ENCODE measurements at regions not wholly inside any gene's neighbourhood (a gene's known extent, or its start where the extent isn't known, plus 50 kb on each side); places are given as distances from the start of the nearest gene placed in this dataset.

DNA sequence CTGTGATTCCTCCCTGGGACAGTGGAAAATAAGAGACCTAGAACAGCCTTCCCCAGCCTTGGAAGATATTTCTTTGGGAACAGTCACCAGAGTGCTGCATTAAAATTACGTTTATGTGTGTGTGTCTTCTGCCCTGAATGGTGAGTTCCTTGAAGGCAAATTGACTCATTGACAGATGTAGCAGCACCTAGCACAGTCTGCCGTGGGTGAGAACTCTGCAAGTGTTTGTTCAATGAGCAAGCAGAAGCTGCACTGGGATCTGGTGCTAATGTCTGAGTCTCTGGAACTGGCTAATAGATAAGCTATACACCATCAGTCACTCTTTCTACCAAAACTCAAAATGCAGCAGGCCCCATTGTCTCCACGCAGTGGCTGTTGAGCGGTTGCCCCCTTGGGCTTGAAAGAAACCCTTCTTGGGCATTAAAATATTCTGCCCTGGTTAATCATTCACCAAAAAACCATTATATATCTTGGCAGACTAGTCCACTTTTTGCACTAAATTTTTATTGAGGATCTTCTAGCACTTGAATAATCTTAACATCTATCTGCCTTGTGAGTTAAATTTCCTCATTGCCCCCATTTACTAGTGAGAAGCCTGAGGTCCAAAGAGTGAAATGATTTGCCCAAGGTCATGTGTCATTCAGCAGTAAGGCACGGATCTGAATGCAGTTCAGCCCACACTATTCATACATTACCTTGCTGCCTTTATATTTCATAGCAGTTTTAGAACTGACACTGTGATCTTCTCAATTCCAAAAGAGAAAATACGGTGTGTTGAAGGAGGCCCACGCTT, 87.8 kb upstream of the GALNT18 start:
- Mint-ChIP-seq H3K27me3 (ENCODE audit: low read depth) (peaks cover 16% of the 10 kb centered on the region), H3K4me3 (no peak overlapping the region), H3K4me1 (no peaks in the 10 kb centered on the region), H3K9me3 (peaks cover 3% of the 10 kb centered on the region), H3K36me3 (ENCODE audit: low read depth) (no peaks in the 10 kb centered on the region), H3K27ac (no peak overlapping the region)
- TF ChIP-seq, protein P1, sequence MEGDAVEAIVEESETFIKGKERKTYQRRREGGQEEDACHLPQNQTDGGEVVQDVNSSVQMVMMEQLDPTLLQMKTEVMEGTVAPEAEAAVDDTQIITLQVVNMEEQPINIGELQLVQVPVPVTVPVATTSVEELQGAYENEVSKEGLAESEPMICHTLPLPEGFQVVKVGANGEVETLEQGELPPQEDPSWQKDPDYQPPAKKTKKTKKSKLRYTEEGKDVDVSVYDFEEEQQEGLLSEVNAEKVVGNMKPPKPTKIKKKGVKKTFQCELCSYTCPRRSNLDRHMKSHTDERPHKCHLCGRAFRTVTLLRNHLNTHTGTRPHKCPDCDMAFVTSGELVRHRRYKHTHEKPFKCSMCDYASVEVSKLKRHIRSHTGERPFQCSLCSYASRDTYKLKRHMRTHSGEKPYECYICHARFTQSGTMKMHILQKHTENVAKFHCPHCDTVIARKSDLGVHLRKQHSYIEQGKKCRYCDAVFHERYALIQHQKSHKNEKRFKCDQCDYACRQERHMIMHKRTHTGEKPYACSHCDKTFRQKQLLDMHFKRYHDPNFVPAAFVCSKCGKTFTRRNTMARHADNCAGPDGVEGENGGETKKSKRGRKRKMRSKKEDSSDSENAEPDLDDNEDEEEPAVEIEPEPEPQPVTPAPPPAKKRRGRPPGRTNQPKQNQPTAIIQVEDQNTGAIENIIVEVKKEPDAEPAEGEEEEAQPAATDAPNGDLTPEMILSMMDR (IDR thresholded peaks at IDR 0.05; ENCODE audit: unreplicated experiment in 3 of 3): no peak

DNA sequence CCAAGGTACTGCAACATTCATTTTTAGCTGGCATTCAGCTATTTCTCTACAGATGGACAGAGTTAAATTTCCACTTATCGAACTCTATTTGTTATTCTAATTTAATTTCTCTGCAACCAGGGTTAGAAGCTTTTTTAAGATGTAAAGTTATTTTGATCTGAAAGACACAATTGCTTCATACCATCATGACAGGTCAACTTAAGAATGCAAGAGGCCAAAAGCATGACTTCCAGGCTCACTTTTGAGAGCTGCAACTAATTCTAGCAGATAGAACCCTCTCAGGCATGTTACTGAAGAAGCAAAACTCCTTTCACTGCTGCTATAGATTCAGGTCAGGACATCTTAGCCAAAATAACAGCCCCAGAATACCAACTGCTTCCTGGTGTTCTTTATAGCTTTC, 86.5 kb upstream of the GALNT18 start:
- TF ChIP-seq, protein P1 (IDR thresholded peaks at IDR 0.05; ENCODE audit: unreplicated experiment in 3 of 3): no peak

DNA sequence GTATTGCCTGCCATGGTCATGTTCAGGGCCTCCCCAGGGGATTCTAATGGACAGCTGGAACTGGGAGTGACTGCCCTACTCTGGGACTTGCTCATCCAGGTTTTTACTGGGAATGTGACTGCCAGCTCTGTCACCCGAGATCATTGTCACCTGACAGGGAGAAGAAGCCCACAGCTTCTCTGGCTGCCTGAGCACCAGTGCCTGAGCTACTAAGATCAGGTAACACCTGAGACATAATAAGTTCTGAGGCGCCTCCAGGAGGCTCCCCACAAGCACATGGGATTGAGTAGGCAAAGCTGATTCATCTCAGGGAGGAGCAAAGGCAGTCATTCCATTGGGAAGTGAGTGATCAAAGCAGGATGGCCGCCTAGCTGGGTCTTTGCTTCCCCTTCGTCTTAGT, 84.2 kb upstream of the GALNT18 start:
- Mint-ChIP-seq H3K27ac (no peak overlapping the region), H3K9me3 (no peaks in the 10 kb centered on the region), H3K27me3 (ENCODE audit: low read depth) (peaks cover 29% of the 10 kb centered on the region), H3K36me3 (ENCODE audit: low read depth) (no peaks in the 10 kb centered on the region), H3K4me1 (no peaks in the 10 kb centered on the region), H3K4me3 (no peak overlapping the region)
- TF ChIP-seq, protein P1 (IDR thresholded peaks at IDR 0.05; ENCODE audit: unreplicated experiment in 3 of 3): no peak

More for the DNA sequence above, 86.5 kb upstream of the GALNT18 start:
- Mint-ChIP-seq H3K27ac (no peak overlapping the region), H3K9me3 (peaks cover under 1% of the 10 kb centered on the region), H3K36me3 (ENCODE audit: low read depth) (no peaks in the 10 kb centered on the region), H3K4me1 (no peaks in the 10 kb centered on the region), H3K4me3 (no peak overlapping the region), H3K27me3 (ENCODE audit: low read depth) (peaks cover 27% of the 10 kb centered on the region)

DNA sequence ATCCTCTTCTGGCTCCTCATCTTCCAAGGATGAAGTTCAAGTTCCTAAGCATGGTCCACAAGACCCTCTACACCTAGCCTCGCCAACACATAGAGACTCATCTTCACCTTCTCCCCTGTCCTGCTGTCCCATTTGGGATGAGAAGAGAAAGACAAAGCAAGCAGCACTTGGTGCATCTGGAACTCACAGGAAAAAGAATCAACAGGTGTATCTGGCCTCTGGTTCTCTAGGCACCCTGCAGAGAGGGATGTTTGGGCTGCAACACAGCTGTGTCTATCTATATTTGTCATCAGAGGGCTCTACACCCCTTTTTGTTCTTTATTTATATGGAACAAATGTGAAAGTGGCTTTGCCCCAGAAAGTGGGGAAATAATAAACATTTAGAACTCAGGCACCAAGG, 82.1 kb upstream of the GALNT18 start:
- H3K27ac Mint-ChIP-seq: no peak overlapping the region
- no peaks in the 10 kb centered on the region for H3K36me3 Mint-ChIP-seq (ENCODE audit: low read depth)
- peaks cover 23% of the 10 kb centered on the region for H3K27me3 Mint-ChIP-seq (ENCODE audit: low read depth)
- no peaks in the 10 kb centered on the region for H3K4me1 Mint-ChIP-seq
- H3K9me3 Mint-ChIP-seq: no peaks in the 10 kb centered on the region
- TF ChIP-seq, protein P1 (IDR thresholded peaks at IDR 0.05; ENCODE audit: unreplicated experiment in 3 of 3): no peak
- H3K4me3 Mint-ChIP-seq: no peak overlapping the region

DNA sequence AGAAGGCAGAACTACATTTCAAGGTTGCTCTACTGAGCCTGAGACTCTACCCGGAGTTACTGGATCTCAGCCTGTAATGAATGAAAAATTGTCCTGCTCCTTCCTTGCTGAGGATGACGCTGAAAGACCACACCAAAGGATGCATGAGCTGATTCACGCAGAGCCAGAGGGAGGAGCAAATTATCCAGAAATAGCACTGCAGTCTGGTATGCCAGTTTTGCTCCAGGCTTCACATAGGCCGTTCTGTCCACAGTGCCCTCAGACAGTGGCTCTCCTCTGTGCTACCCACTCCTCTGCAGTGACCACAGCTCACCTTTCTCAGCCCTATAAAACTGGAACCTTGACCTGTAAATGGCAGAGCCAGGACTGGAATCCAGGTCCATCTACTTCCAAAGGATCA, 79.3 kb upstream of the GALNT18 start:
- no peak overlapping the region for H3K27ac Mint-ChIP-seq
- TF ChIP-seq, protein P1 (IDR thresholded peaks at IDR 0.05; ENCODE audit: unreplicated experiment in 3 of 3): no peak
- H3K27me3 Mint-ChIP-seq (ENCODE audit: low read depth): peaks cover 13% of the 10 kb centered on the region
- no peaks in the 10 kb centered on the region for H3K4me1 Mint-ChIP-seq
- peaks cover 1% of the 10 kb centered on the region for H3K9me3 Mint-ChIP-seq
- H3K4me3 Mint-ChIP-seq: no peak overlapping the region
- H3K36me3 Mint-ChIP-seq (ENCODE audit: low read depth): no peaks in the 10 kb centered on the region

DNA sequence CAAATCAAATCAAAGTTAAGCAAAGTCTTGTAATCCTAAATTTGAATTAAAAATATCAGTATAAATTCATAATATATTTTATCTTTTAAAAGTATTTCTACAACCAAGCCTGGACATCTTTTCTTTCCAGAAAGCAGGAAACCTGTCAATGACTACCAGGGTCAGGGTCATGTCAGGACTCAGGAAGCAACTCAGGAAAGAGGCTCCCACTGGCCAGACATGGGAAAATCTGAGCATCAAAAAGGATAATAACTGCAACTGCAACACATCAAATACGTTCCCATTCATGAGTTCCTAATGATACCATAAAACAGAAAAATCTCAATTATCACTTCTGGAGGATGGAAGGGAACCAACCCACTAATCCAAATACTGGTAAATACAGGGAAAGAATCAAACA, 76.0 kb upstream of the GALNT18 start:
- Mint-ChIP-seq H3K36me3 (ENCODE audit: low read depth) (no peaks in the 10 kb centered on the region), H3K4me3 (no peak overlapping the region), H3K27me3 (ENCODE audit: low read depth) (no peaks in the 10 kb centered on the region), H3K4me1 (no peaks in the 10 kb centered on the region), H3K9me3 (peaks cover 8% of the 10 kb centered on the region), H3K27ac (no peak overlapping the region)
- TF ChIP-seq, protein P1 (IDR thresholded peaks at IDR 0.05; ENCODE audit: unreplicated experiment in 3 of 3): no peak

Data from nephron (organoid).